ENCODE measurements at regions not wholly inside any gene's neighbourhood (a gene's known extent, or its start where the extent isn't known, plus 50 kb on each side); places are given as distances from the start of the nearest gene placed in this dataset.

DNA sequence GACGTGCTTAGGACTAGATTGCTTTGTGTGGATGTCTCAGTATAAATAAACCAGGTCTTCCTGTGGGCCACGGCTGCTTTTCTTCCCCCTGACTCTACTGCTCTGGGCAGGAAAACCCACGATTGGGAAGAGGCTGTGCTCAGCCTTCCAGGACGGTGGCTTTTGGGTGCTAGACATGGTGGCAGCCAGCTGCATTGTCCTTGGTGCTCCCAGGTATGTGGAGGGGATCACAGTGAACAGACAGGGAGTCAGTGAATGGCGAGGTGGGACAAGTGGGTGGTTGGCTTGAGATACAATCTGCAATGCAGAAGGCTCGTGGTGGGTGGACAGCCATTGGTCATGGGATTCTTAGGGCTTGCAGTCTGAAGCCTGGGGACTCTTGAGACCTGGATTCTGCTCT lies 366.3 kb downstream of the AACS start:
- DNase-seq (ENCODE audit: low read depth in 2 of 2), result no peak

DNA sequence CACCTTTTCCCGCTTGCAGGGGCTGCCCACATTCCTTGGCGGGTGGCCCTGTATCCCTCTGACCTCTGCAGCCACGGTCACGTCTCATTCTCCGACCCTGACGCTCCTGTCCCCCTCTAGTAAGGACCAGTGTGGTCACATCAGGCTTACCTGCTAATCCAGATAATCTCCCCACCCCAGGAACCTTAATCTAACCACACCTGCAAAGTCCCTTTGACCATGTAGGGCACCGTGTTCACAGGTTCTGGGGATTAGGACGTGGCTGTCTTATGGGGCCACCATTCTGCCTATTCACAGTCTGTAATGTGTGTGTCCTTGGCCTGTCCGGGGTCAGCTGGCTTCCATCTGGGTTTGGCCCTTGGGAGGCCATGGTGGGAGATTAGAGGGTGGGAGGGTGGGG lies 368.9 kb downstream of the AACS start:
- DNase-seq (ENCODE audit: low read depth in 2 of 2), result no peak

DNA sequence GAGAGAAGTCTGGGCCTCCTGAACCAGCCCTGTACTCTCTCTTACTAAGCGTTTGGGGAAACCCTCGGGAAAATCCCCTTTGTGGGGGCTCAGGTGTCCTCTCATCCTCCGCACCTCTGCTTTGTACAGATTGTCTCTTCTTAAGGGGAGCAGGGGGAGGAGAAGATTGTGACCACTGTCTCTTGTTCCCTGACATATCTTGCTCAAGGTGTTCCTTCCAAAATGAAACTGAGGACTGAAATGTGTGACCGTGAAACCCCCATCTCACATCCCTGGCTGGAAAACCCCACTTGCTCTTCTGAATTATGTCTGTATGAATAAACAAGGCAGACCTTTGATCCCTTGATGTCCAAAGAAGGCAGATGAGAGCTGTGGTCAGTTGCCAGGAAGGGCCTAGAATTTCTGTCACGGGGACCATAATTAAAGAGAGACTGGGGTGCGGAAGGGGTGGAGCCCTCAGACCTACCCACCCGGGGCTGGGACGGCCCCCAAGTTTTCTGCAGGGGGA lies 369.8 kb downstream of the AACS start:
- no peak for DNase-seq (ENCODE audit: low read depth in 2 of 2)

DNA sequence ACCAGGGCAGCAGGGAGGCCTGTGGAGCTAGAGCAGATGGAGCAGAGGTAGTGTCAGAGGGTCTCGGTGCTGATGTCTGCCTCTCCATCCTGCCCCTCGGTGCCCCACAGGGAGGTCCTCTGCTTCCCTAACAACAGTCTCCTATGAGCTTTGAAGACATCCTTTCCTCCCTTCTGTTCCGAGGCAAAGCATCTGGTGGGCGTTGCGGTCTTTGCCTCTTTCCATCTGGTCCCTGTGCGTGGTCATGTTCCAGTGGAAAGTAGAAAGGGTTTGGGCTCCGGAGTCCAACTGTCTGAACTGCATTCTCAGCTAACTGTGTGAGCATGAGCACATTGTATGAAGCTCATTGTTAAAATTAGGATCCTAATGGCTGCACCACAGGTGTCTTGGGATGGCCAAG lies 370.6 kb downstream of the AACS start:
- DNase-seq (ENCODE audit: low read depth in 2 of 2), result no peak

DNA sequence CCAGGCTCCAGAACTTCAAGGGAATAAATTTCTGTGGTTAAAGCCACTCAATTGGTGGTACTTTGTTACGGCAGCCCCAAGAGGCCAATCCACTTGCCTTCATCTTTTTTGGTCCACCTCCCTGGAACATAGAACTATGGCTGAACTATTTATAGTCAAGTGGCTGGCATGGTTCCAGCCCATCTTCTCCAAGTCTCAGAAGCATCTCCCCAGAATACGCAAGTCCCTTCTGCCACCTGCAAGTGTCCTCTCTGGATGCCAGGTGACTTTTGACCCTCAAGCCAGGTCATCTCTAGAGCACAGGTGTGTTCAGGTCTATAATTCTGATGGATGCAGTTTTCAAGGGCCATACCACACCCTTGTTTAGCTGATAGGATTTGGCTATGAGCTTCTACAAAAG lies 371.5 kb downstream of the AACS start:
- no peak for DNase-seq (ENCODE audit: low read depth in 2 of 2)

DNA sequence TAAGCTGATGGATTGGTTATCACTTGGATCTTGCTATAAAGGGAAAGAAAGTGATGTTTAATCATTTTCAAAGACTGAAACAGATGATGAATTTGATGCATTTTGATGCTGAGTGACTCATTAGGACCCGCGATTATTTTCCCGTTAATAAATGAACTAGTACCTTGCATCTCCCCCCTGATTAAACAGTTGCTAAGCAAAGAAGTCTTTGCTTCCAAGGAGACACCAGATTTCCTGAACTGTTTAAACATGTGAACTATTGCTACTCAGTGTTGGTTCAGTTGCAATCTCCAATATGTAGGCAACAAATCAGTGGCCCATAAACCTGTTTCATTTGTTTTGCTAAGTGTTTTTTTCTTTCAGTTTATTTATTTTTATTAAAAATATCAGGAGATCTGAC lies 375.2 kb downstream of the AACS start:
- no peak for DNase-seq (ENCODE audit: low read depth in 2 of 2)

DNA sequence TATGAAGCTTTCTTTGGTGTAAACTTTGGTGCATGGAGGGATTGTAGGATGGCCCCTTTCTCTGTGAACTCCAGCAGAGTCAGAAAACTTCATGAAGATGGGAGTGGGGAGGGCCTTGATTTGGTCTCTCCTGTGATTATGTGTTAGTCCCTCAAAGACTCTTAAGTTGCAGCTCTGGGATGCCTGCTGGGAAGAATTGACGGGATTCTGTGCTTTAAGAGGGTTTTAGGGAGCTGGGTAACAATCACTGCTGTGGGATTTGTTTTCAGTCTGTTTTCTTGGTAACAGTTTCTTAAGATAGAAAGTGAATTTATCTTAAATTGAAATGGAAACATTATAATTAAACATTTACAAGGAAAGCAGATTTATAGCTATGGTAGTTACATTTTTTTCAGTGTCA lies 378.1 kb downstream of the AACS start:
- no peak for DNase-seq (ENCODE audit: low read depth in 2 of 2)

DNA sequence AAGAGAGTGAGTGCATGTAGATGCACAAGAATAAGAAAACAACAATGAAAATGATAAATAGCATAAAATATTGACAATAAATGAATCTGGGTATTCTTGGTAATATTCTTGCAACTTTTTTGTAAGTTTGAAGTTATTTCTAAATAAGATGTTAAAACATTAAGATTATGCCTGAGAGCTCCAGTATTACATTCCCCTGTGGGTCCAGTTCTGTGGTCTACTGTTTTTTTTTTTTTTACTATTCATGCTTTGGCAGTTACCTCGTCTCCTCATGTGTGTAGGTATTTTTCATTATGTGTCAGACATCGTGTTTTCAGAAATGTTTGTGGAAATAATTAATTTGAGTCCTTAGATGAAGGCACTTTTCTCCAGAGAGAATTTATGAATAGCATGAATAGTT lies 386.2 kb downstream of the AACS start:
- no peak for DNase-seq (ENCODE audit: low read depth in 2 of 2)

DNA sequence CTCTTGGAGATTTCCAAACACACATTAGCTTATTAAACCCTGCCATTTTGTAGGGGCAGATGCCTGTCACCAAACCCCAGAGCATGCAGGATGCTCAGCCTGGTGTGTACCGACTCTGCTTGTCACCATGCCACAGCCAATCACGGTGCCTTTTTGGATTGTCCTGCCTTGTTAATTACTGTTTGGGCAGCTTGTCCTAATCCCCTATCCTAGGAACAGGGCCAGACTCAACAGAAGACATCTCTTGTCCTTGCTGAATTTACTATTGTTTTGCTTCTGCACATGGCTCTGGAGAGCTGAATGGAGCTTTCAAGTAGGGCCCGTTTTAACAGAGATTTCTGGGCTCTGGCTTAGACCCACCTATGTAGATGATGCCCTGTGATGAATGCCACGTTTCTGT lies 388.5 kb downstream of the AACS start:
- DNase-seq (ENCODE audit: low read depth in 2 of 2), result no peak

DNA sequence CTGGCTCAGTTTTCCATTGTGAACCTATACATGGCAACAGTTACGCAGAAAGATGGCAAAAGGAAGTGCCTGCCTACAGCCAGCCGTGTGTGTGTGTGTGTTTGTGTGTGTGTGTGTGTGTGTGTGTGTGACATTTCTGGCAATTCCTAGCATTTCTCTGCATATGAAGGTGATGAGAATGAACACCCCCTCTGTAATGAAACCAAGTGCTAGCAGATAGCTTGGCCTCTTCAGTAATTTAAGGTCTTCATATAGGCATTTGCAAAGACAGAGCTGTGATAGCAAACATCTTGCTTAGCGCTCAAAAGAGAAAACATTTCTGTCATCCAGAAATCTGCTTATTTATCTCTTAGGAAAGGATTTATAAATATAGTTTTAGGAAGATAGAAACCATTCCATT lies 389.1 kb downstream of the AACS start:
- no peak for DNase-seq (ENCODE audit: low read depth in 2 of 2)

DNA sequence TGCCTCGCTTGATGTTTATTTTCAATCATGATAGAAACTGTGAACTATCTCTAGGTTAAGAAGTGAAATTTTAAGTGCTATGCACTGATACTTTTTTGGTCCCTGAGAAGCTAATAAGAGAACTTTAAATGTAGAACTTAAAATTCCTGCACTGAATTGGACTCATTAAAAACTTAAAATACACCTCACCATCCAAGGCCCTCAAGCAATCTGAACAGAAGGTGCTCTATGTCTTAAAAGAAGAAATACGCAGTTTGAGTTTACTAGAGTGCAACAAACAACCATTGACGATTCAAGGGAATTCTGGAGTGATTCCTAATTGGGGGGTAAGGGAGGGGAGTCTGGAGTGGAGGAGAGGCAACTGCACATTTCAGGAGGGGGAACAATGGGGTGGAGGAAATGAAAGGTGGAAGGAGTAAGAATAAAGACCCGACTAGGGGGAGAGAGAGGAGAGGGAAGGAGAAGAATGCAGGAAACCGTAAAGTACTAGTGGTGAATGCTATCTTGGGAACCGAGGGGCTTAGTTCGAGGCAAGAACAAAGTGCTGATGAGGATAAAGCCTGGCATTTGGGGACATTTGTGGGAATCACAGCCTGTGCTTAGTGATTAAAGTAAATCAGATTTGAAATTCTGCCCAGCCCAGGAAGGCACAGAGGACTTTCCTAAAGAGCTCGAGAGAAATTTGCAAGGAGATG lies 389.7 kb downstream of the AACS start:
- DNase-seq (ENCODE audit: low read depth in 2 of 2), result no peak

DNA sequence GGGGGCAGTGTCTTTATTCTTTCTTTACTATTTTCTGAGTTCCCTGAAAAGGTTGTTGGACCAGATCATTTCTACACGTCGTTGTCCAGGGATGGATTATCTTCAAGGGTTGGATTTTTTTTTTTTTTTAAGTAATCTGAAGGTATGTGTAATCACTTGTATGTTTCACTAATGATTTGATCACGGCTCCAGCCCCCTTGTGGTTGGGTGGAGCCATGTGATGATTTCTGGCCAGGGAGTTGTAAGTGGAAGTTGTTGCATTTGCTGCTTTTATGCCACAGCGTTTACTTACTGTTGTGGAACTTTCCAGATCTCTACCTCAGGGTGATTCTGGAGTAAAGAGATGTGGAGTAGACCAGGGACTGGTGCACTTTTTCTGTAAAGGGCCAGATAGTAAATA lies 390.3 kb downstream of the AACS start:
- no peak for DNase-seq (ENCODE audit: low read depth in 2 of 2)

DNA sequence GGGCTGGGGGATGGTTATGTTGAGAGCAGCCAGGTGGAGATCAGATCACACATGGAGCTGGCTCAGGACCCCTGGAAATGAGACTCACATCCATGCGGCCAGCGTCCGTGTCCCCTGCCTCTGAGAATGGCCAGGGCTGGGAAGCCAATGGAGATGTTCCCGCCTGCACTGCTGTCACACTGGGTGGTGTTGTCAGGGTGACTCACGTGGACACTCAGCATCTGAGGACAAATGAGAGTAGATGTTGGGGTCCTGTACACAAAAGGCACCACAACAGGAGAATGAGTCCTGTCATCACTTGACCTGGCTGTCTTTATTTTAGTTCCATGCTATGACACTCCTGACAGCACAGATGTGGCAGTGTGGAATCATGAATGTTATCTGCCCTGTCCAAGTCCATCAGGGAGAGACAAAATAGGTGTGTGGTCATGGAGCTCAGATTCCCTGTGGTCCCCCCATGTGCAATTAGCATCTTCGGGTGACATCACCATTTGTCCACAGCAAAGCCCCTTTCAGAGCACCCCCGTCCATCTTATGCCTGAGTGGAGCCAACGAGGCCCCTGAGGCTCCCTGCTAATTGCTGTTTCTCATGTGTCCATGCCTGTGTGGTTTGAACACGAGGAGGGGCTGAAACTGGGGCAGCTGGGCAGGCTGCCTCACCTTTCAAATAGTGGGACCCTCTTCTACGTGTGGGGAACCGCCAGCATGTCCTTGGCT lies 393.5 kb downstream of the AACS start:
- DNase-seq (ENCODE audit: low read depth in 2 of 2), result no peak

DNA sequence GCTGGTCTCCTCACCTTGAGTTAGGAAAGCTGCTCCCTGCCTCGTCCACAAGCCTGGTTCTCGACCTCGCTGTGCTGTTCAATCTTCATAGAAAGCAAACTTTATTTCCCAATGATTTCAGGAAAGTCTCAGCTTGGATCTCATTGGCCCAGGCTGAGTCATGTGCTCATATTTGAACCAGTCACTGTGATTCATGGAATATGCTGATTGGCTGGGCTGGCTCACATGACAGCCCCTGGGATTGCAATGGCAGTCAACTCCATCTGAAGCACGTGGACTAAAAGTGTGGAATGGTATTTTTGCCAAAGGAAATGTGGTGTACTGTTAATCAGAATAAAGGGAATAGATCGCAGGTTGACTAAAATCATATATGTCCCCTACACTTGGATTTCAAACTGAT lies 396.6 kb downstream of the AACS start:
- no peak for DNase-seq (ENCODE audit: low read depth in 2 of 2)

DNA sequence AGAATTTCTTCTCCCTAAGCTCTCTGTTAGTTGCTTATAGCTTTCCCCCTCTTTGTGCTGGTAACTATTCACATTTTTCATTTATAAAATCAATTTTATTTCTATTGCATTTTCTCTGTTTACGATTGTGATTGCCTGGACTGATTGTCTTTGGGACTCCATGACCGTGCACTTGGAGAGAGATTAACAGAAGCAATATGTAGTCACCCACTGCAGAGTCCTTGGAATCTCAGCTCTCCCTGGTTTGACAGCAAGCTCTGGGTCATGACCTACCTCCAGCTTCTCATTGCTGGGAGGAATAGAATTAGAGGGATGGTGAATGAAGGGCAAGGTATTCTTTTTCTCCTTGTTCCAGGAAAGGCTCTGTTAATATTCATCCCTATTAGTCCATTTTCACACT lies 398.2 kb downstream of the AACS start:
- DNase-seq (ENCODE audit: low read depth in 2 of 2), result no peak

DNA sequence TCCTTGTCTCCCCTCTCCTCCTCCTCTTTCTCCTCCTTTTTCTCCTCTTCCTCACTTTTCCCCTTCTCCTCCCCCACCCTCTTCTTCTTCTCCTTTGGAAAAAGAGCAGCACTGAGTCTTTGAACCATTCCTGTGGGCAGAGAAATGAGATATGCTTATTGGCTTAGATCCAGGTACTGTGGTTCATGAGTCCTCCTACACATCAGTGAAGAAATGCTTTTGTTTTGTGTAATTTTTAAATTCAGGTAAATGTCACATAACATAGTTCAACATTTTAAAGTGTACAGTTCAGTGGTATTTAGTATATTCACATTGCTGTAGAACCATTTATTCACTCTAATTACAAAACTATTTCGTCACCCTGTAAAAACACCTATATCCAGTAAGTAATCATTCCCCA lies 402.1 kb downstream of the AACS start:
- DNase-seq (ENCODE audit: low read depth in 2 of 2), result no peak

DNA sequence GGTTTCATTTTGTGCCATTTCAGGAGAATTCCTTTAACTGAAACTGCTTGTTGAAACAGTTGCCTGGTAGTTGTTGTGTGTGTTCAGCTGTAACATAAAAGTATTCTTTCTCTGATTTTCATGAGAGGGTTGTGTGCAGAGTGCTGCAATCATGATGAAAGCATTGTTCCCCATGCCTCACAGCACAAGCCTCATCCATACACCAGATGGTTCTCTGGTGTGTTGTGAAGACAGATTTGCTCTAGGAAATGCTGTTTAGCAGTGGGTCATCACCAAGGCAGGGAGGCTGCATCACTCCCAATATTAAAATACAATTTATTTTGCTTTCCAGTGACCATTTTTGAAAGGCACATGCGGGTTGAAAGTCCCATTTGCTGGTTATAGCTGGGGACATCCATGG lies 404.4 kb downstream of the AACS start:
- no peak for DNase-seq (ENCODE audit: low read depth in 2 of 2)

DNA sequence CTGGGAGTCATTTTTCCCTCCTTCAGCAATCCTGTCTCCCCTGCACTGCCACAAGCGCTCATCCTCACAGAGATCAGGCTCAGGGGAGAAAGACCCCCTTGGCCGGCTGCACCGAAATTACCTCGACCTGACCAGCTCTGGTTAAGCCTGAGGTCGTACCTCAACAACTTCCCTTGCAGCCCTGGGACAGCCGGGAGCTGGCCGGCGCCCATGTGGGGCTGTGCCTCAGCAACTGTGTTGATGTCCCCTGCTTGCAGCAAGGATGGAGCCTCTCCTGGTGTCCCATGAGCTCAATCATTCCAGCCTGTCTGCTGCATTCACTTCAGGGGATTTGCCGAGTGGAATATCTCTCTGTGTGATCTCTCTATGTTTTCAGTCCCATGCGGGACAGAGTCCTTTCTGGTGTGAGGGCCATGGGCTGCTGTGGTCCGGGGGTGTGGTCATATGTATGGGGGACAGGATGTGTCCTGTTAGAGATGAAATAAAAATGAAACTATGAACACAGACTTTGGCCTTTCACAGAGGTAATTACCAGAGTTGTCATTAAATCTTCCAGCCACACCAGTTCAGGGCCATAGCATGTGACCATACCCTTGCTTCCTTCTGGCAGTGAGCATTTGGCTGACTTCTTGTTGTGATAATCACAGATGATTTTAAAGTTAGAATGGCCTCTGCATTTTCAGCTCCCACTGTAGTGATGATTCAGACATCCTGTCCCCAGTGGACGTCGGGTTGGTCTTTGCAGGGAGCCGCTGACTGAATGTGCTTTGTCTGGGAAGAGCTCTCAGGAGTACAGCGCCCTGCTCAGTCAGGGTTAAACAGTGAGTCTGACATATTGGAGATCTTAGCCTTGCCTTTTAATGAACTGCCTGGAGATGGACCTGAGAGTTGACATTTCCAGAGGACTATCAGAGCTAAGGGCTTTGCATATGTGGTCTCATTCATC lies 405.9 kb downstream of the AACS start:
- no peak for DNase-seq (ENCODE audit: low read depth in 2 of 2)

DNA sequence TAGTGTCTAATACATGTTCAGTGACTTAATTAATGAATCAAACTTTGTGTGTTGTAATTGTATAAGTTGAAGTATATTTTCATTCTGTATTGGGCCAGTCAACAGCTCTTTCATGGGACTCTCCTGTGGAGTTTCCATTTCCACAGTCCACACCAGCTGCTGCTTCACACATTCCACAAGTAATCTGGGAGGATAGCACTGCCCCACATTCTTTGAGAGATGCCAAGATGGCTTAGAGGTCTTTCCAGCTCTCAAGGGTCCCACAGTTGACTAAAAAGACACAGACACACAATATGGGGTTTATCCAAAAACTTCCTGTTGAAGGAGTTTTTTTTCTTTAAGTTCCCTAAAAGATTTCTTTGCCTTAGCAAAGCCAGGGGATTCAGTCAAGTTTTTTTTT lies 408.3 kb downstream of the AACS start:
- DNase-seq (ENCODE audit: low read depth in 2 of 2), result no peak

DNA sequence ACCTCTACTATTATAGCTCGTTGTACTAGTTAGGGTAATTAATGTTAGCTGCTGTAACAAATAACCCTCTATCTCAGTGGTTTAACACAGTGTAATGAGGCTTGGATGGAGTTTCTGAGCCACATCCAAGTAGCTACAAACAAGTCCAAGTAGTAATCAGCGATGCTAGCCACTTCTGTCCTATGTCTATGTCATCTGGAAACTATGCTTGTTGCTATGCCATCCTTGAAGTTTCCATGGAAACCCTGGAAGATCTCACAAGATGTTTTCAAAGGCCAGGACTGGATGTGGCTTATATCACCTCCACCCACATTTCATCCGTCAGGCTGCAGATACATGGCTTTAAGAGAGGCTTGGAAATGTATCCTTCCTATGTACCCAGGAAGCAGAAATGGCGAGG lies 422.1 kb downstream of the AACS start:
- DNase-seq (ENCODE audit: low read depth in 2 of 2), result no peak

DNA sequence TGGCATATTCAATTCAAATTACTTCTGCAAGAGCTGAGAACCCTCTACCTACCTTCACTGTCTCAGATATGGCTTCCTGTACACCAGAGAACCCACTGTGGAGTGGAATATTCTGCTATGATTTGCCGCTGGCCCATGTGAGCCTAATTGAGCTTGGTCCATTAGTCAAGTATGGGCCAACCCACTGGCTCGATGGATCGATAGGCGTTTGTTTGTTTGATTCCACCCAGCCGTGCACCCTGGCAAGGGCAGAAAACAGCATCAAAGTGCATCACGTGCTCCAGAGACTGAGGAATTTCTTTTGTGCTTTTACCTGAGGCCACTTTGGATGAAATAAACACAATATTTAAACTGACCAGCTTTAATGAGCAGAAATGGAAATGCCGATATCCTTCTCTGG lies 426.3 kb downstream of the AACS start:
- DNase-seq (ENCODE audit: low read depth in 2 of 2), result no peak

All from stimulated activated CD8-positive, alpha-beta memory T cell treated with anti-CD3 and anti-CD28 coated beads, Interleukin-2, amount 100 ng/mL, for 48 hours (primary cell).